Astrocyte of the cerebellum (primary cell): ENCODE measurements at regions not wholly inside any gene's neighbourhood (a gene's known extent, or its start where the extent isn't known, plus 50 kb on each side); places are given as distances from the start of the nearest gene placed in this dataset.

Experiments used
- DNase-seq: peaks from one replicate; pipeline ENCODE4 v3.0.0-alpha.2; 2011; ENCODE audit warnings: low read depth
- H3K4me3 ChIP-seq: 2 replicates; pipeline ENCODE4 v1.5.1; 2011; ENCODE audit warnings: mild to moderate bottlenecking, low read depth, low read length, moderate library complexity
- in situ Hi-C: cut with HindIII; loops from 2 replicates; pipeline ENCODE4 v1.10.0; 2017; ENCODE audit warnings: low sequenced_read_pairs
- TF ChIP-seq, protein P1 (sequence below): IDR thresholded peaks from 2 replicates; pipeline ENCODE4 v1.5.1; 2012; ENCODE audit warnings: low read length, low read depth, moderate library complexity, mild to moderate bottlenecking; ENCODE audit errors: missing control alignments

DNA sequence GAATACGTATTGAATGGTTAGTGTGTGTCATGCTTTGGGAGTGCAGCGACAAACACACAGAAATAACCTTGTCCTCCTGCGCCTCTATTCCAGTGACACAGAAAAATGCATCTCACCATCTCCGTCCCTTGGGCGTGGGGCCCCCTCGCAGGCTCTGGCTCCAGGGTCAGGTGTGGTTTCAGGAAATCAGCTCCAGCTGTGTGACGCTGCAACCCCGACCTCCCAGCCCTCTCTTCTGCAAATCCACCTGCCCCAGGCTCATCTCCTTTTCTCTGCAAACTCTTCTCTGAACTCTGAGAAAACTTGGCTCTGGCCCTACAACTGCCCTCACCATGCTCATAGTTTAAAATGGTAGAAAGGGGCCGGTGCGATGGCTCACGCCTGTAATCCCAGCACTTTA is 51.3 kb upstream of the ZNF536 start:
- in situ Hi-C loops, result no loop called here
- DNase-seq, result no peak
- TF ChIP-seq, protein P1, sequence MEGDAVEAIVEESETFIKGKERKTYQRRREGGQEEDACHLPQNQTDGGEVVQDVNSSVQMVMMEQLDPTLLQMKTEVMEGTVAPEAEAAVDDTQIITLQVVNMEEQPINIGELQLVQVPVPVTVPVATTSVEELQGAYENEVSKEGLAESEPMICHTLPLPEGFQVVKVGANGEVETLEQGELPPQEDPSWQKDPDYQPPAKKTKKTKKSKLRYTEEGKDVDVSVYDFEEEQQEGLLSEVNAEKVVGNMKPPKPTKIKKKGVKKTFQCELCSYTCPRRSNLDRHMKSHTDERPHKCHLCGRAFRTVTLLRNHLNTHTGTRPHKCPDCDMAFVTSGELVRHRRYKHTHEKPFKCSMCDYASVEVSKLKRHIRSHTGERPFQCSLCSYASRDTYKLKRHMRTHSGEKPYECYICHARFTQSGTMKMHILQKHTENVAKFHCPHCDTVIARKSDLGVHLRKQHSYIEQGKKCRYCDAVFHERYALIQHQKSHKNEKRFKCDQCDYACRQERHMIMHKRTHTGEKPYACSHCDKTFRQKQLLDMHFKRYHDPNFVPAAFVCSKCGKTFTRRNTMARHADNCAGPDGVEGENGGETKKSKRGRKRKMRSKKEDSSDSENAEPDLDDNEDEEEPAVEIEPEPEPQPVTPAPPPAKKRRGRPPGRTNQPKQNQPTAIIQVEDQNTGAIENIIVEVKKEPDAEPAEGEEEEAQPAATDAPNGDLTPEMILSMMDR, result no peak
- no peak overlapping the region for H3K4me3 ChIP-seq
